ENCODE measurements at regions not wholly inside any gene's neighbourhood (a gene's known extent, or its start where the extent isn't known, plus 50 kb on each side); places are given as distances from the start of the nearest gene placed in this dataset.

- Histone ChIP-seq H3K18ac (ENCODE audit: insufficient read length, low read depth, low read length) (no peak overlapping the region), H2BK120ac (ENCODE audit: low read depth, low read length, poor library complexity, severe bottlenecking) (no peak overlapping the region), H3K9me3 (ENCODE audit: control insufficient read depth, low read depth, low read length) (no peaks in the 10 kb centered on the region), H2BK15ac (ENCODE audit: low read depth, low read length) (no peak overlapping the region), H4K20me1 (ENCODE audit: control insufficient read depth, insufficient read depth, insufficient read length) (no peaks in the 10 kb centered on the region), H3K4ac (ENCODE audit: low read depth, low read length) (no peak overlapping the region), H3K79me1 (ENCODE audit: insufficient read depth, low read depth, low read length, poor library complexity, severe bottlenecking) (no peaks in the 10 kb centered on the region), H3T11ph (ENCODE audit: low read length) (no peak overlapping the region), H4K91ac (ENCODE audit: insufficient read length, low read depth, low read length) (no peak overlapping the region), H2BK5ac (ENCODE audit: insufficient read length, low read length) (no peak overlapping the region), H2AFZ (ENCODE audit: low read length) (no peak overlapping the region), H3K23me2 (ENCODE audit: insufficient read length, low read depth, low read length, poor library complexity, severe bottlenecking) (no peaks in the 10 kb centered on the region), H4K5ac (ENCODE audit: insufficient read length, low read depth, low read length) (no peak overlapping the region), H3K23ac (ENCODE audit: insufficient read length, low read depth, low read length) (no peak overlapping the region), H3K27me3 (ENCODE audit: insufficient read depth, low read length) (no peaks in the 10 kb centered on the region), H3K56ac (ENCODE audit: insufficient read length, low read depth, low read length) (no peak overlapping the region), H3K79me2 (ENCODE audit: insufficient read depth, low read length) (no peaks in the 10 kb centered on the region), H3K27ac (ENCODE audit: insufficient read length, low read depth, low read length) (no peak overlapping the region), H4K8ac (replicated peaks; ENCODE audit: insufficient read length, low read depth, low read length) (no peak overlapping the region), H3K4me2 (ENCODE audit: insufficient read depth, insufficient read length, low read length) (no peak overlapping the region), H3K9ac (ENCODE audit: extremely low read depth, insufficient read length, low read length) (no peak overlapping the region), H2AK5ac (ENCODE audit: insufficient read length, low read length) (no peak overlapping the region), H2BK12ac (ENCODE audit: insufficient read length, low read depth, low read length) (no peak overlapping the region), H3K4me1 (ENCODE audit: insufficient read depth, low read length) (no peaks in the 10 kb centered on the region), H2BK20ac (ENCODE audit: low read depth, low read length, poor library complexity, severe bottlenecking) (no peak overlapping the region), H3K14ac (ENCODE audit: insufficient read depth, low read length) (no peak overlapping the region)
- no peak for TF ChIP-seq CTCF (conservative IDR thresholded peaks at IDR 0.05)
- WGBS (ENCODE audit: extremely low coverage, insufficient read length, low lambda C conversion rate), result no CpG with 5 or more reads among the region's 7 CpGs
- Mint-ChIP-seq H3K9me3 (peaks cover 12 to 13% of the 10 kb centered on the region in 2 experiments), H3K4me3 (no peak overlapping the region), H3K27ac (no peak overlapping the region), H3K4me1 (no peaks in the 10 kb centered on the region), H3K27me3 (ENCODE audit: low read depth) (peaks cover 2% of the 10 kb centered on the region), H3K36me3 (ENCODE audit: insufficient read depth in 1 of 3, low read depth in 3 of 3) (peaks cover 0 to 7% (median 0%) of the 10 kb centered on the region in 3 experiments; a peak in 2 of 7 replicates)
- no peak for DNase-seq
Observed at GRCh38 chr9:88645172-88645878, 110.3 kb downstream of the NXNL2 start.

Data from H9 (cell line).